GM08714 (cell line): ENCODE measurements at regions not wholly inside any gene's neighbourhood (a gene's known extent, or its start where the extent isn't known, plus 50 kb on each side); places are given as distances from the start of the nearest gene placed in this dataset.
"Not testable (repeated sequence)": the region's sequence is repeated elsewhere in the genome, so short reads cannot be mapped to it uniquely, and the experiment has no call there.

ENCODE experiments used
- H3K4me3 ChIP-seq: fragments of 200-500 bp; sonication (Bioruptor generic); 2 replicates; pipeline ENCODE4 v1.5.1; 2014; ENCODE audit warnings: mild to moderate bottlenecking, low read length, inconsistent platforms
- ZNF274 ChIP-seq: IDR thresholded peaks from 2 replicates; pipeline ENCODE4 v1.6.1; 2012; ENCODE audit warnings: mild to moderate bottlenecking, low read depth, low read length

DNA sequence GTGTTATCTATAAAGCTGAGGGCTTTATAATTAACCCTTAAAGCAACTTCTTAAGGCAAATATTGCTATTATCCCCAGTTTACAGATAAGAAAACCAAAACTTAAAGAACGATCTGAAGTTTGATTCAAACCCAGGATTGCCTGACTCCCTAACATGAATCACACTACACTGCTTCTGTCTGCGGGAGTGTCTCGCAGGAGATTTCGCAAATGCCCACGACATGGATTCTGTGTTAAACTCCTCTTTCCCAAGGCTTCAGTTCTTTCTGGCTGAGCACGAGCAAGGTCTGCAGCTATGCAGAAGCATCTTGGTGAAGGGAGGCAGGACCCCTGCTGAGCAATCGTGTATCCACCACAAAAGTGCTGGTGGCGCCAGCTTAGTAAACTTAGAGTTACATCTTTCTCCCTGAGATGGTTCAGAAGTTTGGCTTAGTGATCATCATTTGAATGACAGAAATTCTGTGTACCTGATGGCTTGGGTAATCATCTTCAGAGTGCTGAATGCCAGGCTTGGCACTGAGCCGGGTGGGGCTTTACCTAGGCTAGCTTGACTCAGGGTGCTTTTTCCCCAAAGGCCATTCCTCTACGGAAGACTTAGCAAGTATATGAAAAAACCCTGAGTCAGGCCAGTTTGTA is 81.4 kb upstream of the PIK3R1 start:
- TF ChIP-seq ZNF274 = no peak
- no peak overlapping the region for H3K4me3 ChIP-seq

DNA sequence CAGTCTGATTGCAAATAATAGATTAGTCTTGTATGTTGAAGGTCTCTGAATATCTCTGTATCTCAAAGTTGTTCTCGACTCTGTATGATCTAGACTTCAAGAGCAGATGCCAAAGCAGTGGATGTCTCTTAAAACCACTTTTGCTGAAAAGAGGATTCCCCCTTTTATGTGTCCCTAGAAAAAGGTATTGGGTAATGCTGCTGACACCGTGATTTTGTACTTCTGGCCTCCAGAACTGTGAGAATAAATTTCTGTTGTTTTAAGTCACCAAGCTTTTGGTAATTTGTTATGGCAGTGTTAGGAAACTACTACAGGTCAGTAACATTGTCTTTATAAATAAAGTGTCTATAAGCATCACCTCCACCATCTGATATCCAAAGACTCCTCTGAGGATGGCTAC is 85.3 kb upstream of the PIK3R1 start:
- no peak overlapping the region for H3K4me3 ChIP-seq
- TF ChIP-seq ZNF274 = no peak

DNA sequence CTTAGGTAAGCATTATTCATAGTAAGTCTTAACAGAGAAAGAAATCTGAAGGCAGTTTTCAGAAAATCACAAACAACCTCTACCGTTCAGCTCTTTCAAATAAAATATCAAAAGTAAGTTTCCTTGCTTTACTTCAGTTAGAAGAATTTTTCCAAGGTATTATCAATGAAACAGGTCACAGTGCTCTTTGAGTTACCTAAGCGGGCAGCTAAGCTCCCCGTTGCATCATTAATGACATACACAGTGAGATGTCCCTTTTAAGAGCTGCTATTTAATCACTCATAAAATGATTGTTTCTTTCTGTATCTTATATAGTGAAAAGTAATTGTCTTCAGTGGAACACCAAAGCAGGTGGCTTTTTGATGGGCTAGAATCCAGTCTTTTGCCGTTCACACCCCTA is 86.2 kb upstream of the PIK3R1 start:
- no peak for TF ChIP-seq ZNF274
- no peak overlapping the region for H3K4me3 ChIP-seq

DNA sequence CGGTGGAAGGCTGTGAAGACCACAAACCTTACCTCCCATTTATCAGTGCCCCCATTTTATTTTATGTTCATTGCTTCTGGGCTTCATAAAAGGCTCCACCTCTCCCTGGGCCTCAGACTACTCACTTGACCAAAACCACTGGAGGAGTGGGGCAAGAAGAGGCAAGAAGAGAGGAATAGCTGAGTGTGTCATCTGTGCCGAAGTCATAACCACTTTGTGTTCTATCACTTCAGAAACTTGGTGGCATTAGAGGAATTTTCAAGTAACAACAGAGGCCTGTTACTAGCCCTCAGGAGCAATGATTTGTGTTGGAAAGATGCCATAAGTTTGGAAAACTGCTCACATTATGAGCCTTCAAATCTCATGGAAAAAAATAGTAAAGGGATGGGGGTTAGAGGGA is 88.7 kb upstream of the PIK3R1 start:
- H3K4me3 ChIP-seq = no peak overlapping the region
- TF ChIP-seq ZNF274 = no peak

DNA sequence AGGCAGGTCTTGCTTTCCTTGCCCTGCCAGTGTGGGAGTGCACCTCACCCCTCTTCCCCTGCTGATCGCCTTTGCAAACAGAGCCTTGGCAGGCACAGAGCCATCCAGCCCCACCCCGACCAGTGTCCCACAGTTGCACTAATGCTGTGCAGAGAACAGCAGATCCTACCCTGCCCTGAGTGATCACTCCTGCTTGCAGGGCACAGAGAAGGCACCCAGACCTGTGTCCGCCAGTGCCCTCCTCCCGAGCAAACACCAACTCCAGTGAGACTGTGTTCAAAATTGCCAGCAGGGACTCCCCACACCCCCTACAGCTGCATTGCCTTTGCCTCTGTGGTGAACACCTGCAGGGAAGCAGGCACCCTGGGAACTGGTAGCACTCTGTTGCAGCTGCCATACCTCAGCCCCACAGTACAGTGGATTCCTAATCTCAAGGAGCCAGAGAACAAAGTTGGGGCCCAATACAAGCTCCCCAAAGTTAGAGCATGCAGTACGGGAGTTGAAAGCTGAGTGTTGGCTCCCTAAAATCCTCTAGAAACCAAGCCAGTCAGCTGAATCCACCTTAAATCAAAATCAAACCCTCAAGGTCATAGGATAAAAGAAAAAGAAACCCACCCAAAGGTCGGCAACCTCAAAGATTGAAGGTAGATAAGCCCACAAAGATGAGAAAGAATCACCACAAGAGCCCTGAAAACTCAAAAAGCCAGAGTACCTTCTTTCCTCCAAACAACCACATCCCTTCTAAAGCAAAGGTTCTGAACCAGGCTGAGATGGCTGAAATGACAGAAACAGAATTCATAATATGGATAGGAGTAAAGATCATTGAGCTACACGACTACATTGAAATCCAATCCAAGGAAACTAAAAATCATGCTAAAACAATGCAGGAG is 92.9 kb upstream of the PIK3R1 start:
- no peak for TF ChIP-seq ZNF274

DNA sequence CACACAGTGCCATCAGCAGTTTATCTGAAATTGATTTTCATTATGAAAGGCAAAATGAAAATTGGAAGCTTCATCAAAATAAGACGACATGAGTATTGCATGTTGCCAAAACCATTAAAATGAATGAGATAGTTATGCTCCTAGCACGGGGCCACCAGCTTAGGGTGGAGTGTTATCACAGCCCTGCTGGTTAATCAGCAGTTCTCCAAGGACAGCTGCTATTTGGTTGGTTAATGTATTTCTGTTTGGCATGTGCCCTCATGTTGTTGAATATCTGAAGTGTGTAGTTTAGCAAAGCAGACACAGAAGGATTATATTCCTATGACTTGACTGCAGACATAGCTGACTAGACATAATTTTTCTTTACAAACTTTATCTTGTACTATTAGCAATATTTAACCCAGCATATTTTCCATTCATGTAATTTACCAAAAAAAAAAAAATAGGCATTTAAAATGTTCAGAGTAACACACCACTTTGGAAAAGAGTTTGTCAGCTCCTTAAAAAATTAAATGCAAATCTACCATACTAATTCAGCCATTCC is 98.6 kb upstream of the PIK3R1 start:
- TF ChIP-seq ZNF274 = no peak
- no peak overlapping the region for H3K4me3 ChIP-seq

More for the DNA sequence above, 92.9 kb upstream of the PIK3R1 start:
- no peak overlapping the region for H3K4me3 ChIP-seq

DNA sequence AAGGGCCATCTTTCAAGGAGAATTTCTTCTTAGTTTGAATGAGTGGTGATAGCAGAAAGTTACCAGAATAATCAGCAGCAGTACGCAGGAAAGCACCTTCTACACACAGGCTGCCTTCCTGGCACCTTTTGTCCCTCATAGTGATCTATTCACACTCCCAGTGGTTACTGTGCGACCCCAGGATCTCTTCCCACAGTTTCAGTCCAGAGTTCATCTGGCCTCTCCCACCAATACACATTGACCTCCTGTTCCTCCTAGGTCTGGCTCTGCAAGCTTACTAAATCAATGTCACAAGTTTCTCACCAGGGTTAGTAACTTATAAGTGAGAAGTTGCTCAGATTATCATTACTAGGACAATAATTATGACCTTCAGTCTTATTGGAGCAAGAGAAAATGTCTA is 99.1 kb upstream of the PIK3R1 start:
- no peak overlapping the region for H3K4me3 ChIP-seq
- TF ChIP-seq ZNF274 = no peak

DNA sequence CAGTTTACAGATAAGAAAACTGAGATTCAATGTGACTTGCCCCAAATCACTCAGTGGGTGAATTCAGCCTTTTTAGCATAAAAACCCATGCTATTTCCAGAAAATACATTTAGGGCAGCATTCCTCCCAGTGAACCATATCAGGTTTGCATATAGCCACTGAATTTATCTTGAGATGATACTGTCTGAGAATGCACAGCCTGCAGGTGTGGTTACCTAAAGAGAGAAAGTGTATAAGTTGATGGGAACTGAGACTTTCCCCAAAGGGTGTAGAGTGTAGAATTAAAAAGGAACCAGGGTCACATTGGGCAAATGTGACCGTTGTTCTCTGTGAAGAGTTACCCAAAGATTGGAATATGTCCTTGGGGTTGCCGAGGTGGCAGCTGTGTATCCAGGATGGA is 100.0 kb upstream of the PIK3R1 start:
- H3K4me3 ChIP-seq = no peak overlapping the region
- no peak for TF ChIP-seq ZNF274

DNA sequence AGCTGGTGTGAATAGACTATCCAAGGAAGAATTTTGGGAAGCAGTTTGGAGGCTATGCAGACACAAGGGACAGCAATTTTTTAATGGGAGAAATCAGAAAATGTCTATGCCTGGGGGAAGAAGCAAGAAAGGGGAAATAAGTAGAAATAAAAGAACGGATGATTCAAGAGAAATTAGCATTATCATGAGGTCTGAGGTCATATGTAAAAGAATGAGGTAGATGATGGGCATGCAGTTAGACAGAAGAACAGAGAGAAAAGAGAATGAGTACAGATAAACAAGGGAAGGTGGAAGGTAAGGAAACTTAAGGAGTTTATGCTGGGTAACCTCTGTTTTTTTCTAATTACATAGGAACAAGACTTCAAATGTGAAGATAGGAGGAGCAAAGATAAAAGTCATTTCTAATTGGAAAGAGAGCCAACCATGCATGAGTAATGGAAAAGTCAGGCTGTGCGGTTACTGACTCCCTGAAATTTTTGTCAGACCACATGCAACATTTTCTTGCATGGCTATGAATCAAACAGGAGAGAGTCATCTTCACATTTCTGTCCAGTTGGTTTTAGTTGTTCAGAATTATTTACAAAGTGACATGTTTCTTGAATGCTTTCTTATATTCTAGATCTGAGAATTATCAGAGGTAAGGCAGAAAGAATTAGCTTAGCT is 101.0 kb upstream of the PIK3R1 start:
- no peak for TF ChIP-seq ZNF274
- H3K4me3 ChIP-seq = no peak overlapping the region

DNA sequence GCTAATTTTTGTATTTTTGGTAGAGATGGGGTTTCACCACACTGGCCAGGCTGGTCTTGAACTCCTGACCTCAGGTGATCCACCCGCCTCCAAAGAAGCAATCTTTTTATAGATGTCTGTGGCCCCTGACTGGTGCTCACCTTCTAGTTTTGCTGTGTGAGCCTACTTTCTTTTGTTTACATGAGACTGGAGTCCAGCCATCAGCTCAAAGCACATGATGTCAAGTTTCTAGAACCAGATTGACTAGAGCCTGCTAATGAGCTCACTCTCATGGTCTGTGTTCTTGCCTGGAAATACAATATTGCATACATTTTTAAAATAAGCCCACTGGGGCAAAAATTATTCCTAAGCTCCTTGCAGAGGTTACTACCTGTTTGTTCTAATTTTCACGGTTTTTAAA is 102.9 kb upstream of the PIK3R1 start:
- no peak overlapping the region for H3K4me3 ChIP-seq
- TF ChIP-seq ZNF274 = no peak

DNA sequence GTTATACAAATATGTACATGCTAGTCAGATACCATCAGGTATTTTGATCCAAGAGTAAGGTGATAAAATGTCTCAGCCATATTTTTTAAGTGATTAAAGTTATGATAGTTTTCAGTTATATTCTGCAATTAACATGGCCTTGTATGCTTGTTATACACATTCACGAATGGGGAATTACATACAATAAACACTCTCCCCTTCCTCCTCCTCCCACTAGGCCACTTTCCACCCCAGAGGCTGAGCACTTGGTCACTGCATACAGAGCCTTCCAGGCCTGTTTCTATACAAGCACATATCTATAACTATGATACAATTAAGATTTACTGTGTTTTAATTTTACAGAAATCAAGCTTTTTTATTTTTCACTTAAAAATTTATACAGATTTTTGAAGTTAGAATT is 104.7 kb upstream of the PIK3R1 start:
- TF ChIP-seq ZNF274 = no peak
- no peak overlapping the region for H3K4me3 ChIP-seq

DNA sequence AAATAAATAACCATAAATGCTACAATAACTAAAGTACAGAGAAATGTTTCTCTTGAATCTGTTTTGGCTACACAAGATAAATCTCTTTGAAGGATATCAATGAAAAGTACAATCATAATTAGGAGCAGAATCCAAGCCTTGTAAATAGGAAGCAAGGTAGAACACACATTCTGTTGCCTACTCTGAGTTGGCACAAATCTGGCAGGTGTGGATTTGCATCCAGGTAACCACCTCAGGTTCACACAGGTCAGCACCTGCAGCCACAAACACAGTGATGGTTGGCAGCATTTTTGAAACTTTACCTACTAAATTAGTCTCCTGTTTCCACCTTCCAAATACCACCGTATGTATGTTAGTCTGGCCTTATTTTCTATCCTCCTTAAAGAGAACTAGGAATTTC is 105.3 kb upstream of the PIK3R1 start:
- H3K4me3 ChIP-seq = no peak overlapping the region
- no peak for TF ChIP-seq ZNF274

DNA sequence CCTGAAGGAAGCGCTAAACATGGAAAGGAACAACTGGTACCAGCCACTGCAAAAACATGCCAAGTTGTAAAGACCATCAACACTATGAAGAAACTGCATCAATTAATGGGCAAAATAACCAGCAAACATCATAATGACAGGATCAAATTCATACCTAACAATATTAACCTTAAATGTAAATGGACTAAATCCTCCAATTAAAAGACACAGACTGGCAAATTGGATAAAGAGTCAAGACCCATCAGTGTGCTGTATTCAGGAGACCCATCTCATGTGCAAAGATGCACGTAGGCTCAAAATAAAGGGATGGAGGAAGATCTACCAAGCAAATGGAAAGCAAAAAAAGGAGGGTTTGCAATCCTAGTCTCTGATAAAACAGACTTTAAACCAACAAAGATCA is 111.3 kb upstream of the PIK3R1 start:
- H3K4me3 ChIP-seq = not testable (repeated sequence)

DNA sequence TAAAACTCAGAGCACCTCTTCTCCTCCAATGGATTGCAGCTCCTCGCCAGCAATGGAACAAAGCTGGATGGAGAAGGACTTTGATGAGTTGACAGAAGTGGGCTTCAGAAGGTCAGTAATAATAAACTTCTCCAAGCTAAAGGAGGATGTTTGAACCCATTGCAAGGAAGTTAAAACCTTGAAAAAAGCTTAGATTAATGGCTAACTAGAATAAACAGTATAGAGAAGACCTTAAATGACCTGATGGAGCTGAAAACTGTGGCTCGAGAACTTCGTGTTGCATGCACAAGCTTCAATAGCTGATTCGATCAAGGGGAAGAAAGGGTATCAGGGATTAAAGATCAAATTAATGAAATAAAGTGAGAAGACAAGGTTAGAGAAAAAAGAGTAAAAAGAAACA is 112.3 kb upstream of the PIK3R1 start:
- H3K4me3 ChIP-seq = not testable (repeated sequence)

DNA sequence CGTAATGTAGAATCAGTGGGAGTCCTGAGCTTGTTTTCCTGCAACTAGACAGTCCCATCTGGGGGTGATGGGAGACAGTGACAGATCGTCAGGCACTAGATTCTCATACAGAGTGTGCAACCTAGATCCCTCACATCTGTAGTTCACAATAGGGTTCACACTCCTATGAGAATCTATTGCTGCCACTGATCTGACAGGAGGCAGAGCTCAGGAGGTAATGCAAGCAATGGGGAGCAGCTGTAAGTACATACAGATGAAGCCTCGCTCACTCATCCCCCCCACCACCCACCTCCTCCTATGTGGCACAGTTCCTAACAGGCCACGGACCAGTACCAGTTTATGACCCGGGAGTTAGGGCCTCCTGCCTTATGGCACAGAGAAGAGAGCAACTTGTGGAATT is 116.2 kb upstream of the PIK3R1 start:
- TF ChIP-seq ZNF274 = no peak
- no peak overlapping the region for H3K4me3 ChIP-seq
